PFSK-1 (cell line): ENCODE measurements at regions not wholly inside any gene's neighbourhood (a gene's known extent, or its start where the extent isn't known, plus 50 kb on each side); places are given as distances from the start of the nearest gene placed in this dataset.

Experiments used
- POLR2AphosphoS5 ChIP-seq: IDR thresholded peaks from 2 replicates; pipeline ENCODE4 v1.6.1; 2012; ENCODE audit warnings: low read depth, mild to moderate bottlenecking, control low read depth, low read length, moderate library complexity
- SIN3A ChIP-seq: IDR thresholded peaks from 2 replicates; pipeline ENCODE4 v1.6.1; 2012; ENCODE audit warnings: mild to moderate bottlenecking, low read length, moderate library complexity, borderline replicate concordance; ENCODE audit not compliant: insufficient read depth
- TAF1 ChIP-seq: IDR thresholded peaks from 2 replicates; pipeline ENCODE4 v1.6.1; 2012; ENCODE audit warnings: low read length, control low read depth, borderline replicate concordance; ENCODE audit not compliant: insufficient read depth

GRCh38 chr2:188664951-188665595 is 309.1 kb upstream of the COL3A1 start:
- TF ChIP-seq POLR2AphosphoS5 (no peak), TAF1 (no peak), SIN3A (no peak)
